K562 (cell line): ENCODE measurements at regions not wholly inside any gene's neighbourhood (a gene's known extent, or its start where the extent isn't known, plus 50 kb on each side); places are given as distances from the start of the nearest gene placed in this dataset.
"Not testable (repeated sequence)": the region's sequence is repeated elsewhere in the genome, so short reads cannot be mapped to it uniquely, and the experiment has no call there.

Source experiments
- ATAC-seq: fragments of 200-7000 bp; cut with Tn5 transposase; 3 replicates; pipeline ENCODE4 v1.9.1; 2020; ENCODE audit warnings: moderate library complexity
- BruUV-seq: library from RNA; stranded (reverse); fragments of 400-500 nt; replicated peaks from 2 replicates; lab custom pipeline; 2021; lab: Mats Ljungman, UMichigan
- CTCF ChIA-PET: fragments of 300-600 bp; formaldehyde crosslinking; extraction: SDS; loops from one replicate; lab custom pipeline; 2021; ENCODE audit warnings: low intra/inter-chr PET ratio; lab: Yijun Ruan, JAX
- POLR2A ChIA-PET: fragments of 300-600, 350-650 bp; sonication (Branson Sonifier 250); formaldehyde crosslinking; extraction: SDS; loops from one replicate; lab custom pipeline; 2021; ENCODE audit warnings: antibody characterized with exemption, inconsistent platforms; lab: Yijun Ruan, JAX
- DNase-seq, 4 experiments: peaks; one replicate each; pipeline versions ENCODE4 v3.0.0 to v3.0.0-alpha.2; 2011 to 2018; ENCODE audit warnings: low spot score in 3 of 4, mixed read lengths in 3 of 4; ENCODE audit errors: extremely low read depth in 1 of 4
- FAIRE-seq: peaks from 2 replicates; lab custom pipeline; 2011; peaks lifted over from hg19 to GRCh38; lab: Jason Lieb, UNC
- H2AFZ ChIP-seq: 2 replicates; pipeline ENCODE4 v1.6.0; 2011; ENCODE audit warnings: low read depth, low read length, control low read depth, inconsistent platforms
- H3K27ac ChIP-seq: fragments of 200-600 bp; 3 replicates; pipeline ENCODE4 v1.8.0; 2011; ENCODE audit warnings: low read depth, mild to moderate bottlenecking, control low read depth, inconsistent platforms, low read length, moderate library complexity, mixed read lengths; ENCODE audit errors: extremely low read depth
- H3K27me3 ChIP-seq, 2 experiments: fragments of 300-600 bp in 1 of 2; 2 replicates in 1 of 2; 3 replicates in 1 of 2; pipeline versions ENCODE4 v1.6.0 to v1.8.0; 2011; ENCODE audit warnings: inconsistent platforms in 2 of 2, low read length in 2 of 2, mild to moderate bottlenecking in 1 of 2, mixed read lengths in 1 of 2, moderate library complexity in 1 of 2; ENCODE audit not compliant: control insufficient read depth in 2 of 2, insufficient read depth in 2 of 2
- H3K36me3 ChIP-seq: fragments of 300-600 bp; 3 replicates; pipeline ENCODE4 v1.8.0; 2011; ENCODE audit warnings: mild to moderate bottlenecking, low read length, inconsistent platforms; ENCODE audit not compliant: control insufficient read depth, insufficient read depth
- H3K4me1 ChIP-seq, 2 experiments: fragments of 200-600 bp in 1 of 2; replicated peaks in 1 of 2; 2 replicates in 1 of 2; 3 replicates in 1 of 2; pipeline versions ENCODE4 v1.5.1 to v1.8.0; 2011; ENCODE audit warnings: inconsistent platforms in 2 of 2, low read length in 2 of 2, mild to moderate bottlenecking in 1 of 2, mixed read lengths in 1 of 2, moderate library complexity in 1 of 2; ENCODE audit not compliant: control insufficient read depth in 2 of 2, insufficient read depth in 2 of 2
- H3K4me2 ChIP-seq: 2 replicates; pipeline ENCODE4 v1.6.1; 2011; ENCODE audit warnings: low read length, control low read depth, inconsistent platforms, mixed read lengths; ENCODE audit not compliant: insufficient read depth
- H3K4me3 ChIP-seq: fragments of 200-600 bp; sonication (generic), shearing (Covaris generic); 2 replicates; pipeline ENCODE4 v1.5.1; 2016; ENCODE audit warnings: control low read depth, inconsistent platforms
- H3K79me2 ChIP-seq: fragments of 200-600 bp; 3 replicates; pipeline ENCODE4 v1.8.0; 2011; ENCODE audit warnings: low read length, inconsistent platforms; ENCODE audit not compliant: control insufficient read depth, insufficient read depth
- H3K9ac ChIP-seq, 2 experiments: 2 replicates each; pipeline versions ENCODE4 v1.6.0 to v1.6.1; 2011; ENCODE audit warnings: low read depth in 2 of 2, low read length in 2 of 2, control low read depth in 1 of 2, inconsistent platforms in 1 of 2, mild to moderate bottlenecking in 1 of 2, mixed read lengths in 1 of 2; ENCODE audit not compliant: insufficient read depth in 1 of 2
- H3K9me1 ChIP-seq: one replicate; pipeline ENCODE4 v1.6.0; 2011; ENCODE audit warnings: inconsistent platforms, mild to moderate bottlenecking, low read length, moderate library complexity; ENCODE audit not compliant: control insufficient read depth, insufficient read depth
- H3K9me3 ChIP-seq: replicated peaks from 2 replicates; pipeline ENCODE4 v1.5.1; 2011; ENCODE audit warnings: low read depth, low read length, inconsistent platforms; ENCODE audit not compliant: control insufficient read depth, insufficient read depth
- H4K20me1 ChIP-seq: replicated peaks from 2 replicates; pipeline ENCODE4 v1.6.1; 2011; ENCODE audit warnings: low read length, inconsistent platforms, mixed read lengths; ENCODE audit not compliant: control insufficient read depth, insufficient read depth
- HDAC1 ChIP-seq, 2 experiments: fragments of 450-650 bp; IDR thresholded peaks; 2 replicates each; pipeline ENCODE4 v1.6.1; 2016 to 2017; ENCODE audit warnings: inconsistent platforms in 1 of 2, mild to moderate bottlenecking in 1 of 2, moderate library complexity in 1 of 2
- ZFPM2 ChIP-seq: fragments of 250-450 bp; sonication (Bioruptor Pico); IDR thresholded peaks from 2 replicates; pipeline ENCODE4 v1.5.1; 2022; ENCODE audit warnings: mild to moderate bottlenecking
- ZNF23 ChIP-seq: fragments of 250-450 bp; sonication (Bioruptor Pico); IDR thresholded peaks from 2 replicates; pipeline ENCODE4 v1.4.0; 2020; ENCODE audit warnings: mild to moderate bottlenecking
- WGBS: fragments of 100-300 bp; shearing (Covaris generic); methylation state at CpG from one replicate; pipeline ENCODE4 v1.1.6; 2016; ENCODE audit warnings: low coverage, mixed read lengths; ENCODE audit not compliant: insufficient coverage; ENCODE audit errors: missing lambda C conversion rate; 5-methylcytosine and 5-hydroxymethylcytosine counted together
- in situ Hi-C: fragments of 300-500 bp; cut with MboI; formaldehyde crosslinking; loops from 4 replicates; pipeline ENCODE4 v1.15.0; 2018; ENCODE audit warnings: inconsistent platforms, mixed read lengths
- intact Hi-C: fragments of 100-400 bp; cut with micrococcal nuclease; formaldehyde crosslinking; loops from 2 replicates; pipeline ENCODE4 v1.14.2; 2022

DNA sequence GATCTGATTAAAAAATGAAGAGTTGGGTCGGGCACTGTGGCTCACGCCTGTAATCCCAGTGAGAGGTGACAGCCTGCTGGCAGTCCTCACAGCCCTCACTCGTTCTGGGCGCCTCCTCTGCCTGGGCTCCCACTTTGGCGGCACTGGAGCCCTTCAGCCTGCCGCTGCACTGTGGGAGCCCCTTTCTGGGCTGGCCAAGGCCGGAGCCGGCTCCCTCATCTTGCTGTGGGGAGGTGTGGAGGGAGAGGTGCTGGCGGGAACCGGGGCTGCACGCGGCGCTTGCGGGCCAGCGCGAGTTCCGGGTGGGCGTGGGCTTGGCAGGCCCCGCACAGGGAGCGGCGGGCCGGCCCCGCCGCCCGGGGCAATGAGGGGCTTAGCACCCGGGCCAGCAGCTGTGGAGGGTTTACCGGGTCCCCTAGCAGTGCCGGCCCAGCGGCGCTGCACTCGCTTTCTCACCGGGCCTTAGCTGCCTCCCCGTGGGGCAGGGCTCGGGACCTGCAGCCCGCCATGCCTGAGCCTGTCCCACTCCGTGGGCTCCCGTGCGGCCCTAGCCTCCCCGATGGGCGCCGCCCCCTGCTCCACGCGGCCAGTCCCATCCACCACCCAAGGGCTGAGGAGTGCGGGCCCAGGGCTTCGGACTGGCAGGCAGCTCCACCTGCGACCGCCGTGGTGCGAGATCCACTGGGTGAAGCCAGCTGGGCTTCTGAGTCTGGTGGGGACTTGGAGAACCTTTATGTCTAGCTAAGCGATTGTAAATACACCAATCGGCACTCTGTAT, 534.1 kb upstream of the ARRDC3 start:
- H3K4me1 ChIP-seq, POLR2A ChIA-PET, H3K9ac ChIP-seq, CTCF ChIA-PET, FAIRE-seq, DNase-seq, H2AFZ ChIP-seq, H3K27me3 ChIP-seq, H3K36me3 ChIP-seq, H3K79me2 ChIP-seq, H3K4me3 ChIP-seq, H4K20me1 ChIP-seq, H3K9me1 ChIP-seq, H3K4me2 ChIP-seq, H3K9me3 ChIP-seq, intact Hi-C loops, ATAC-seq, H3K27ac ChIP-seq, in situ Hi-C loops, BruUV-seq: not testable (repeated sequence)
- 1% methylated on average over 20 of the region's 51 CpGs for WGBS

DNA sequence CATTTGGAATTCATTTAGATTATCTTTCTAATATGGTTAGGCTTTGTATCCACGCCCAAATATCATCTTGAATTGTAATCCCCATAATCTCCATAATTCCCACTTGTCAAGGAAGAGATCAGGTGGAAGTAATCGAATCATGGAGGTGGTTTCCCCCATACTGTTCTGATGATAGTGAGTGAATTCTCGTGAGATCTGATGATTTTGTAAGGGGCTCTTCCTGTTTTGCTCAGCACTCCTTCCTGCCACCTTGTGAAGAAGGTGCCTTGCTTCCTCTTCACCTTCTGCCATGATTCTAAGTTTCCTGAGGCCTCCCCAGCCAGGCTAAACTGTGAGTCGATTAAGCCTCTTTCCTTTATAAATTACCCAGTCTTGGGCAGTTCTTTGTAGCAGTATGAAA, 527.5 kb upstream of the ARRDC3 start:
- no TSS peak for BruUV-seq
- ChIA-PET CTCF (no interaction called here), POLR2A (no interaction called here)
- no peak overlapping the region for H2AFZ ChIP-seq
- no peaks in the 10 kb centered on the region for H3K79me2 ChIP-seq
- no peak for DNase-seq
- H3K9me3 ChIP-seq = peaks cover 3% of the 10 kb centered on the region; the same call in 1 of the 2 replicates
- H3K27me3 ChIP-seq = no peaks in the 10 kb centered on the region
- no peaks in the 10 kb centered on the region for H3K9me1 ChIP-seq
- no peak for FAIRE-seq
- no peak for TF ChIP-seq ZNF23 (CRISPR knock-in tag)
- no peak for TF ChIP-seq HDAC1 (IDR thresholded peaks at IDR 0.05)
- no peak for TF ChIP-seq ZFPM2 (CRISPR knock-in tag)
- no peak overlapping the region for H3K27ac ChIP-seq
- no peak for ATAC-seq
- 0% methylated on average over 4 of the region's 4 CpGs for WGBS
- H3K4me1 ChIP-seq = no peaks in the 10 kb centered on the region
- intact Hi-C loops = no loop called here
- H4K20me1 ChIP-seq = no peaks in the 10 kb centered on the region
- no peak overlapping the region for H3K4me2 ChIP-seq
- in situ Hi-C loops = no loop called here
- no peaks in the 10 kb centered on the region for H3K36me3 ChIP-seq
- no peak overlapping the region for H3K4me3 ChIP-seq
- H3K9ac ChIP-seq = no peak overlapping the region
